ENCODE measurements at regions not wholly inside any gene's neighbourhood (a gene's known extent, or its start where the extent isn't known, plus 50 kb on each side); places are given as distances from the start of the nearest gene placed in this dataset.

DNA sequence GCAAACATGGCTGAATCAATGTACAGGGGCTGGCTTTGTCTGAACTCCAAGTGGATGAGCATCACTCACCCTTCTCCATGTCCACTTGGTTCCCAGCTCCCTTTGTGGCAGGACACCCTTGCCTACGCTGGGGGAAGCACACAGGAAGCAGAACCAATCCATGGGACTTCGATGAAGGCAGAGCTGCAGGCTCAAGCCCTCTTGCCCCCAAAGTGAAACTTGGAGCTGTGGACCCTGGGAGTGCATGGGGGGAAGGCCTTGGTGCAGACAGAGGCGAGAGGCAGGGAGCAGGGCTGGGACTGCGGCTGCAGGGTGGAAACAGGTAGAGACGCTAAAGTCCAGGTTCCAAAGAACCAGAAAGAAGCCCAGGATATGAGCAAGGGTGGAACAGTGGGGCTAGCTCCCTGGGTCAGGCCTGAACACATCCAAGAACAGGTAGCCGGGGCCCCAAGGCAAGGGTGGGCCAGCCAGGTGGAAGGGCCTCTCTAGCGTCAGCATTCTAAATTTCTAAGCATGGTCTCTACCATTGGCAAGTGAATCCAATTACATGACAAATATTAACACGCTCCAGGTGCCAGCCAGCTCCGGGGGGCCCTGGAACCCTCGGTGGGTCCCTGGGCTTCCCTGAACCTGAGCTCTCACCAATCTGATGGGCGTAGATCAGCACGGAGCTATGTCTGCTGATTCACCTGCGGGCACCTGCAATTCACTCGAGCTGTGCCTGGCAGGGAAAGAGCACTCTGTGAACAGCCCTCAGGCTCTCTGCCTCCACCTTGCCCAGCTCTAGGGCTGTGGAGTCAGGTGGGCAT lies 532.8 kb downstream of the BRD1 start:
- H3K9me3 Mint-ChIP-seq, result peaks cover 0 to 17% (median 3%) of the 10 kb centered on the region in 7 donors
- Histone ChIP-seq H3K9me3 (ENCODE audit: control insufficient read depth in 2 of 2, low read length in 2 of 2) (no peaks in the 10 kb centered on the region), H3K27ac (ENCODE audit: insufficient read depth, low read length, poor library complexity, severe bottlenecking) (no peak overlapping the region), H3K36me3 (ENCODE audit: control insufficient read depth, insufficient read depth, low read length) (no peaks in the 10 kb centered on the region), H3K4me3 (ENCODE audit: low read depth, low read length) (no peak overlapping the region), H3K4me1 (ENCODE audit: control insufficient read depth, insufficient read depth, low read length, poor library complexity, severe bottlenecking) (no peaks in the 10 kb centered on the region), H3K27me3 (ENCODE audit: control insufficient read depth, insufficient read depth, low read length) (no peaks in the 10 kb centered on the region)
- peaks cover 4% of the 10 kb centered on the region for H3K27me3 Mint-ChIP-seq
- H3K36me3 Mint-ChIP-seq, result no peaks in the 10 kb centered on the region
- H3K27ac Mint-ChIP-seq, result no peak overlapping the region
- no peak overlapping the region for H3K4me3 Mint-ChIP-seq
- ATAC-seq (ENCODE audit: low read depth in 2 of 2) (no peak), DNase-seq (no peak)
- H3K4me1 Mint-ChIP-seq, result no peaks in the 10 kb centered on the region

DNA sequence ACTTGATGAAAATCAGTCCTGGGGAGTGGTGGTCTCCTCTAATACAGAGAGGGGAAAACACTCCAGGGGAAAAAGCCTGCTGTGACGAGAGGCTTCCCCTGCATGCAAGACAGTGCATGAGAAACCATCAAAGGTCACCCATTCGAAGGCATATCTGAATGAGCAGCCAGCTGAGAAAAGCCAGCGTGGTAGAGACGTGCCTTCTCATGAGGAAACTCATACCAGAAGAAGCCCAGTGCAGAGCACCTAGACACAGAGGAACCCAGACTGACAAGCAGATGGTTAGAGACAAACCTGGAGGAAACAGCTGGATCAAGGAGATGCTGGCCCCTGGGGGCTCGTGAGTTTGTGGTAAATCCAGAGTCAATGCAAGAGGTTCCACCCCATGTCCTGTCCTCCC lies 534.8 kb downstream of the BRD1 start:
- H3K27ac Mint-ChIP-seq, result no peak overlapping the region
- no peaks in the 10 kb centered on the region for H3K9me3 ChIP-seq (ENCODE audit: control insufficient read depth in 2 of 2, low read length in 2 of 2)
- no peak overlapping the region for H3K27ac ChIP-seq (ENCODE audit: insufficient read depth, low read length, poor library complexity, severe bottlenecking)
- no peaks in the 10 kb centered on the region for H3K4me1 Mint-ChIP-seq
- no peaks in the 10 kb centered on the region for H3K36me3 Mint-ChIP-seq
- ATAC-seq (ENCODE audit: low read depth in 2 of 2) (no peak), DNase-seq (no peak)
- no peaks in the 10 kb centered on the region for H3K27me3 ChIP-seq (ENCODE audit: control insufficient read depth, insufficient read depth, low read length)
- no peaks in the 10 kb centered on the region for H3K4me1 ChIP-seq (ENCODE audit: control insufficient read depth, insufficient read depth, low read length, poor library complexity, severe bottlenecking)
- peaks cover 0 to 17% (median 3%) of the 10 kb centered on the region in 7 donors for H3K9me3 Mint-ChIP-seq
- H3K4me3 Mint-ChIP-seq, result no peak overlapping the region
- H3K4me3 ChIP-seq (ENCODE audit: low read depth, low read length), result no peak overlapping the region
- no peaks in the 10 kb centered on the region for H3K36me3 ChIP-seq (ENCODE audit: control insufficient read depth, insufficient read depth, low read length)
- H3K27me3 Mint-ChIP-seq, result peaks cover 4% of the 10 kb centered on the region

DNA sequence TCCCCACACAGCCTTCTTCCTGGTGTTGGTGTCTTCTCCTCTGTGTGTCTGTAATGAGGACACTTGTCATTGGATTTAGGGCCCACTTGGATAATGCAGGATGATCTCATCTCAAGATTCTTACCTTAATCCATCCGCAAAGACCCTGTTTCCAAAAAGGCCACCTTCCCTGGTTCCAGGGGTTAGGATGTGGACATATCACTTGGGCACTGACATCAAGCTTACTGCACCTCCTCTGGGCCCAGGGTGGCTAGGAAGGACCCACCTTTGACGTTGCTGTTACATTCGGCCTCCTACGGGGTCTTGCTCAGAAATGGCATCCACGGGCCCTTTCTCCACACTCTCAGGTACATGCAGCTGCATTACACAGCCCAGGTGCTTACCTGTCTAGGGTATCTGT lies 535.9 kb downstream of the BRD1 start:
- Histone ChIP-seq H3K9me3 (ENCODE audit: control insufficient read depth in 2 of 2, low read length in 2 of 2) (no peaks in the 10 kb centered on the region), H3K27ac (ENCODE audit: insufficient read depth, low read length, poor library complexity, severe bottlenecking) (no peak overlapping the region), H3K36me3 (ENCODE audit: control insufficient read depth, insufficient read depth, low read length) (no peaks in the 10 kb centered on the region), H3K27me3 (ENCODE audit: control insufficient read depth, insufficient read depth, low read length) (no peaks in the 10 kb centered on the region), H3K4me3 (ENCODE audit: low read depth, low read length) (no peak overlapping the region), H3K4me1 (ENCODE audit: control insufficient read depth, insufficient read depth, low read length, poor library complexity, severe bottlenecking) (no peaks in the 10 kb centered on the region)
- no peaks in the 10 kb centered on the region for H3K4me1 Mint-ChIP-seq
- DNase-seq (no peak), ATAC-seq (ENCODE audit: low read depth in 2 of 2) (no peak)
- H3K4me3 Mint-ChIP-seq, result no peak overlapping the region
- H3K36me3 Mint-ChIP-seq, result no peaks in the 10 kb centered on the region
- peaks cover 4% of the 10 kb centered on the region for H3K27me3 Mint-ChIP-seq
- peaks cover 0 to 17% (median 1%) of the 10 kb centered on the region in 7 donors for H3K9me3 Mint-ChIP-seq
- no peak overlapping the region for H3K27ac Mint-ChIP-seq

DNA sequence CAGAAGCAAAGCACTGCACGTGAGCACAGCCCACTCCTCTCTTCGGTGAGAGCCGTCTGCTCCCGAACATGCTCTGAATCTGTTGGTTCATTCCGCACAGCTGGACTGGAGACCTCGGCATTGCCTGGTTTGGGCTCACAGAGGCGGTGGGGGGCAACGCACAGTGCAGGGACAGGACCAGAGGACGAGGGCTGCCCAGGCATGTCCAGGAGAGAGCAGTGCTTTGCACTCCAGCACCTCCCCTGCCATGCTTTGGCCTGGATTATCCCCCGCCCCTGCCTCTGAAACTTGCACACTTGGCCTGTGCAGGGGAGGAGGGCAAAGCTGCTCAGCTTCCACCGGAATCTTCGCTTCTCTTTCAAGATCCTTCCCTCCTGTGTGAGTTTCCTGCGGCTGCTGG lies 536.5 kb downstream of the BRD1 start:
- peaks cover 0 to 17% (median 1%) of the 10 kb centered on the region in 7 donors for H3K9me3 Mint-ChIP-seq
- no peaks in the 10 kb centered on the region for H3K9me3 ChIP-seq (ENCODE audit: control insufficient read depth in 2 of 2, low read length in 2 of 2)
- DNase-seq, result no peak
- H3K36me3 ChIP-seq (ENCODE audit: control insufficient read depth, insufficient read depth, low read length), result no peaks in the 10 kb centered on the region
- no peaks in the 10 kb centered on the region for H3K27me3 ChIP-seq (ENCODE audit: control insufficient read depth, insufficient read depth, low read length)
- peaks cover 4% of the 10 kb centered on the region for H3K27me3 Mint-ChIP-seq
- no peak overlapping the region for H3K4me3 Mint-ChIP-seq
- H3K27ac Mint-ChIP-seq, result no peak overlapping the region
- no peak overlapping the region for H3K27ac ChIP-seq (ENCODE audit: insufficient read depth, low read length, poor library complexity, severe bottlenecking)
- no peaks in the 10 kb centered on the region for H3K4me1 Mint-ChIP-seq
- H3K4me3 ChIP-seq (ENCODE audit: low read depth, low read length), result no peak overlapping the region
- ATAC-seq (ENCODE audit: low read depth in 2 of 2), result no peak
- H3K4me1 ChIP-seq (ENCODE audit: control insufficient read depth, insufficient read depth, low read length, poor library complexity, severe bottlenecking), result no peaks in the 10 kb centered on the region
- H3K36me3 Mint-ChIP-seq, result no peaks in the 10 kb centered on the region

DNA sequence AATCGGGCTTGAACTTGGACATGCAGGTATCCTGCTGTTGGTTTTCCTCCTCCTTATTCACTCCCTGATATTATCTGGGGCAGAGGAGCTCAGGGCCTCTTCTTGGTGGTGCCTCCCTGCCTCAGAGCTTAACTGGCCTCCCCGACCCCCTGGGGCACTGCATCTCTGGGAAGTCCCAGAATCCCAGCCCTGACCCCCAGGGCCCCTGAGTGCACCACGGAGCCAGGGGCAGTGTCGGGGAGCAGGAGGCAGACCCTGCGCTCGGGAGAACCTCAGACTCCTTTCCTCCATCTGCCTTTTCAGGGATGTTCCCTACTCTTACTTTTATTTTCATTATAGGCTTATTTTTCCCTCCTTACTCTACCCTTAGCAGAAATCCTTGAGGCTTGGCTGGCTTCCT lies 537.0 kb downstream of the BRD1 start:
- Mint-ChIP-seq H3K27me3 (peaks cover 4% of the 10 kb centered on the region), H3K4me3 (no peak overlapping the region), H3K9me3 (peaks cover 0 to 17% (median 1%) of the 10 kb centered on the region in 7 donors), H3K27ac (no peak overlapping the region), H3K4me1 (no peaks in the 10 kb centered on the region), H3K36me3 (no peaks in the 10 kb centered on the region)
- DNase-seq (no peak), ATAC-seq (ENCODE audit: low read depth in 2 of 2) (no peak)
- no peaks in the 10 kb centered on the region for H3K27me3 ChIP-seq (ENCODE audit: control insufficient read depth, insufficient read depth, low read length)
- no peaks in the 10 kb centered on the region for H3K4me1 ChIP-seq (ENCODE audit: control insufficient read depth, insufficient read depth, low read length, poor library complexity, severe bottlenecking)
- H3K4me3 ChIP-seq (ENCODE audit: low read depth, low read length), result no peak overlapping the region
- H3K27ac ChIP-seq (ENCODE audit: insufficient read depth, low read length, poor library complexity, severe bottlenecking), result no peak overlapping the region
- no peaks in the 10 kb centered on the region for H3K9me3 ChIP-seq (ENCODE audit: control insufficient read depth in 2 of 2, low read length in 2 of 2)
- H3K36me3 ChIP-seq (ENCODE audit: control insufficient read depth, insufficient read depth, low read length), result no peaks in the 10 kb centered on the region

DNA sequence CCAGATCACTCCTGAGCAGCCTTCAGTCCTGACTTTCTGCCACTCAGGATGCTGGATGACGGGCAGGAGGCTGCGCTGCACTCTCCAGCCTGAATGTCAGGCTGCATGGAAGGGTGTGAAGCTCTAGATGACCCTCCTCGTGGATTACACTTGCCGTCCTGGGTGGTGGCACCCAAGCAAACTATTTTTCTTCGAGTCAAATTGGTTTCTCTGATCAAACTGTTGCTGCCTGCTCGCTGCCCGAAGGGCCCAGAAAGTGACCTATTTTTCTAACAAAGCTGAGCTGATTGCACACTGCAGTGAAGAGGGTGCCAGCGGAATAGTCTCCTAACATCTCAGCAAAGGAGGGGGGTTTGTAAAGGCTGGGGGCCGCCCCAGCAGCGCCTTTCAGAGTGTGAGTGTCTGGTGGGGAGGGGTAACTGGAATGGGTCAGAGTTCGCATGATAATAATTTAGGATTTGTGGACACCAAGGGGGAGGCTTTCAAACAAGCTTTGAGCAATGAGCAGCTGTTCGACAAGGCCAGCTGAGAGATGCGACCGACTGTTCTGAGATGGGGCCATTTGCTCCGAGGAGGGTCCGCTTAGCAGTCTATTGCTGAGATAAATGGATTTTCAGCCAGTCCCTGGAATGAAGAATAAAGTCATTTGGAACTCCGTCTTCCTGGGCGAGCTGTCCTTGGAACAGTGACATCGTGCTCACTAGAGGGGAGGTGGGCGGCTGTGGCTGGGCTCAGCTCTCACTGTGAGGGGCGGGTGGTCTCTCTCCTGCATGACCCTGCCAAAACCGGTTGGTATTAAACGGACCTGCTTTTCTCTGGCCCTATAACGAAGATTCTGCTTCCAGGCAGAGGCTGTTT lies 537.6 kb downstream of the BRD1 start:
- no peak overlapping the region for H3K4me3 ChIP-seq (ENCODE audit: low read depth, low read length)
- no peak overlapping the region for H3K4me3 Mint-ChIP-seq
- H3K4me1 ChIP-seq (ENCODE audit: control insufficient read depth, insufficient read depth, low read length, poor library complexity, severe bottlenecking), result no peaks in the 10 kb centered on the region
- H3K36me3 ChIP-seq (ENCODE audit: control insufficient read depth, insufficient read depth, low read length), result no peaks in the 10 kb centered on the region
- H3K27ac ChIP-seq (ENCODE audit: insufficient read depth, low read length, poor library complexity, severe bottlenecking), result no peak overlapping the region
- H3K4me1 Mint-ChIP-seq, result no peaks in the 10 kb centered on the region
- no peak for DNase-seq
- H3K27ac Mint-ChIP-seq, result no peak overlapping the region
- H3K36me3 Mint-ChIP-seq, result no peaks in the 10 kb centered on the region
- no peaks in the 10 kb centered on the region for H3K27me3 ChIP-seq (ENCODE audit: control insufficient read depth, insufficient read depth, low read length)
- H3K9me3 Mint-ChIP-seq, result peaks cover 0 to 17% (median 1%) of the 10 kb centered on the region in 7 donors
- ATAC-seq (ENCODE audit: low read depth in 2 of 2), result no peak
- H3K9me3 ChIP-seq (ENCODE audit: control insufficient read depth in 2 of 2, low read length in 2 of 2), result no peaks in the 10 kb centered on the region
- peaks cover 9% of the 10 kb centered on the region for H3K27me3 Mint-ChIP-seq

DNA sequence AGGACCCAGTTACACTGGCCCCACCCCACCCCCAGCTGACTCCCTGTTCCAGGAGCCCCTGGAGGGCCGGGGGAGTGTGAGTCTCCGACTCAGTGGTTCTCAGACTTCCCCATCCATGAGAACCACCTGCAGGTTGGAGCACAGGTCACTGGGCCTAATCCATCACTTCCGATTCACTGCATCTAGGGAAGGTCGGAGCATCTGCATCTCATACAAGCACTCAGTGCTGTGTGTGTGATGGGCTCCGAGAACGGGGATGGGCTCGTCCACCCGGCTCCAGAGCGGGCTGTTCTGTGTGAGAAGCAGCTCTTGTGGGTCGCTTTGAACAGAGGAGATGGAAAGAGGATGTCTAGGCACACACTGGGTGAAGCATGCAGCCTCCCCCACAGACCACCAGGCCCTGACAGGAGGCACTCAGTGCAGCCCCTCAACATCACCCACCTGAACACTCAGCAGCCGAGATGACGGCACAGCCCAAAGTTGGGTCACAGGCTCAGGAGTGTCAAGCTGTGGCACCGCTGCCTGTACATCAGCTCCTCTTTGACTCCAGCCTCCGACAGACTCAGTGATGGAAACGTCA lies 541.4 kb downstream of the BRD1 start:
- Mint-ChIP-seq H3K36me3 (no peaks in the 10 kb centered on the region), H3K4me3 (no peak overlapping the region), H3K9me3 (peaks cover 0 to 1% (median 0%) of the 10 kb centered on the region in 7 donors), H3K27me3 (peaks cover 4% of the 10 kb centered on the region), H3K4me1 (no peaks in the 10 kb centered on the region), H3K27ac (no peak overlapping the region)
- ATAC-seq (ENCODE audit: low read depth in 2 of 2) (no peak), DNase-seq (no peak)
- Histone ChIP-seq H3K27ac (ENCODE audit: insufficient read depth, low read length, poor library complexity, severe bottlenecking) (no peak overlapping the region), H3K36me3 (ENCODE audit: control insufficient read depth, insufficient read depth, low read length) (no peaks in the 10 kb centered on the region), H3K27me3 (ENCODE audit: control insufficient read depth, insufficient read depth, low read length) (no peaks in the 10 kb centered on the region), H3K4me1 (ENCODE audit: control insufficient read depth, insufficient read depth, low read length, poor library complexity, severe bottlenecking) (no peaks in the 10 kb centered on the region), H3K4me3 (ENCODE audit: low read depth, low read length) (no peak overlapping the region), H3K9me3 (ENCODE audit: control insufficient read depth in 2 of 2, low read length in 2 of 2) (no peaks in the 10 kb centered on the region)
